Stomach smooth muscle (tissue), 2 donors: ENCODE measurements at regions not wholly inside any gene's neighbourhood (a gene's known extent, or its start where the extent isn't known, plus 50 kb on each side); places are given as distances from the start of the nearest gene placed in this dataset.

Source experiments
- H3K27ac ChIP-seq: one replicate; pipeline ENCODE4 v1.7.0; 2013; ENCODE audit warnings: mild to moderate bottlenecking, low read length, inconsistent platforms
- H3K27me3 ChIP-seq, 2 donors: one replicate each; pipeline ENCODE4 v1.7.0; 2013; ENCODE audit warnings: low read length in 2 of 2; ENCODE audit not compliant: insufficient read depth in 2 of 2, control insufficient read depth in 1 of 2
- H3K36me3 ChIP-seq, 2 donors: one replicate each; pipeline ENCODE4 v1.7.0; 2013; ENCODE audit warnings: low read length in 2 of 2; ENCODE audit not compliant: control insufficient read depth in 2 of 2, insufficient read depth in 2 of 2
- H3K4me1 ChIP-seq: one replicate; pipeline ENCODE4 v1.7.0; 2013; ENCODE audit warnings: low read length; ENCODE audit not compliant: control insufficient read depth, insufficient read depth
- H3K4me3 ChIP-seq, 2 donors: one replicate each; pipeline ENCODE4 v1.7.0; 2013; ENCODE audit warnings: low read length in 2 of 2
- H3K9ac ChIP-seq, 2 donors: one replicate each; pipeline ENCODE4 v1.7.0; 2013; ENCODE audit warnings: low read length in 2 of 2, mild to moderate bottlenecking in 1 of 2
- H3K9me3 ChIP-seq, 2 donors: one replicate each; pipeline ENCODE4 v1.7.0; 2013; ENCODE audit warnings: low read length in 2 of 2; ENCODE audit not compliant: control insufficient read depth in 2 of 2
- donor health status: healthy.
- donor health status: Pancreatic carcinoma.

DNA sequence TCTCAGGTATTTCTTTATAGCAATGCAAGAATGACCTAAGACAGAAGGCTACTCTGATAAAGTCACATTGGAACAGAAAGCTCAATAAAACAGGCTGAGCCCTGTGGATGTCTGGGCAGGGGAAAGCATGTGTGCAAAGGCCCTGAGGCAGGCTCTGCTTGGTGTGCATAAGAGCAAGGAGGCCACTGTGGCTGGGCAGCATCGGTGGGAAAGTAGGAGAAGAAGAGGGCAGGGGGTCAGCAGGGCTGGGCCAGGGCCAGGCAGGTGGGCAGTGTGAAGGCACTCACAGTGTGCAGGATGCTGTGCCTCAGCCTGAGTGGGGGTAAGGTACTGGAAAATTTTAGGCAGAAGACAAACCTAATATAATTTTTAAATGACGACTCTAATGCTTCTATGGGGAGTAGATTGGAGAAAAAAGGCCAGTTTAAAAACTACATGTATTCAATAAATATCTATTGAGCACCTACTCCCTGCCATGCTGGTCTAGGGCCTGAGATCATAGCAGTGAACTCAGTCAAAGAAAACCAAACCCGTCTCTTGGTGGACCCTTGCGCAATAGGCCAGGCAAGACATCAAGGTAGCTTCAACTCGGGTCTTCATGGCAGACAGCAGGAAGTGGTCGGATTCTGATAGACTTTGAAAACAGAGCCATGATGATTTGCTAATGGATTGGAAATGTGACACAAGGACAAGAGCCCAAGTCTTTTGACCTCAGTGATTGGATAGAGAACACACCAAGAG is 572.3 kb downstream of the TCERG1L start:
- Histone ChIP-seq H3K4me1 (no peaks in the 10 kb centered on the region), H3K9ac (no peak overlapping the region), H3K27ac (no peak overlapping the region), H3K27me3 (peaks cover 0 to 2% of the 10 kb centered on the region in 2 donors), H3K4me3 (no peak overlapping the region), H3K9me3 (no peaks in the 10 kb centered on the region), H3K36me3 (no peaks in the 10 kb centered on the region)

DNA sequence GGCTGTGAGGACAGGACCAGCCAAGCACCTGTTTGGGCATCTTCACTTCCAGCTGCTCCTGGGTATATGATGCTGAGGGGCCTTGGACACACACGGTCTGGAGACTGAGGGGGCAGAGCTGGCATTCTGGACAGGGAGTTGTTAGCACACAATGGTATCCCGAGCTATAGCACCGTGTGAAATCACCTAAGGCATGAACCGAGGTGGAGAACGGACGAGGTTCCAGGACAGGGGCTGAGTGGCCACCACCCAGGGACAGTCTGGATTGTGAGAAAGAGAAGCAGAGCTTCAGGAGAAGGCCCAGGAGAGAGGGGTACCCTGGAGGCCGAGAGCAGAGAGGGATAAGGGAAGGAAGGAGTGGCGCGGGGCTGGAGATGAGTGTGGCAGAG is 571.8 kb downstream of the TCERG1L start:
- Histone ChIP-seq H3K9me3 (no peaks in the 10 kb centered on the region), H3K27ac (no peak overlapping the region), H3K4me1 (no peaks in the 10 kb centered on the region), H3K4me3 (no peak overlapping the region), H3K36me3 (no peaks in the 10 kb centered on the region), H3K27me3 (peaks cover 0 to 2% of the 10 kb centered on the region in 2 donors), H3K9ac (no peak overlapping the region)

DNA sequence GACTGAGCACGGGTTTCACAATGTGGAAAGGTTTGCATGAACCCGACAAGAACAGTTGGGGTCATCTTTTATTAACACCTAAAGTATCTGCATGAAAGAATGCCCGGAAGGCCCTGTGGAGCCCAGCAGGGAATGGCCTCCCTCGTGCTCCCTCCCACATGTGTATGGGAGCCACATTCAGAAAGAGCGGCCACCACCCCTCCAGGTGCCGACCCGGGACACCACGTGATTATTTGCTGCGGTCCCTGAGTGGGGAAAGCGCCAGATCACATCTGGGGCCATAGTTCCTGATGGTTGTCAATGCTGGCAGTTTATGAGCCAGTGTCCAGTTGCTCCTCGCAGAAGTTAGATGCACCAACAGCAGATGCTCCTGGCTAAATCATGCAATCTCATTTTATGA is 571.4 kb downstream of the TCERG1L start:
- Histone ChIP-seq H3K4me1 (no peaks in the 10 kb centered on the region), H3K9ac (no peak overlapping the region), H3K9me3 (no peaks in the 10 kb centered on the region), H3K27ac (no peak overlapping the region), H3K4me3 (no peak overlapping the region), H3K27me3 (peaks cover 0 to 2% of the 10 kb centered on the region in 2 donors), H3K36me3 (no peaks in the 10 kb centered on the region)

DNA sequence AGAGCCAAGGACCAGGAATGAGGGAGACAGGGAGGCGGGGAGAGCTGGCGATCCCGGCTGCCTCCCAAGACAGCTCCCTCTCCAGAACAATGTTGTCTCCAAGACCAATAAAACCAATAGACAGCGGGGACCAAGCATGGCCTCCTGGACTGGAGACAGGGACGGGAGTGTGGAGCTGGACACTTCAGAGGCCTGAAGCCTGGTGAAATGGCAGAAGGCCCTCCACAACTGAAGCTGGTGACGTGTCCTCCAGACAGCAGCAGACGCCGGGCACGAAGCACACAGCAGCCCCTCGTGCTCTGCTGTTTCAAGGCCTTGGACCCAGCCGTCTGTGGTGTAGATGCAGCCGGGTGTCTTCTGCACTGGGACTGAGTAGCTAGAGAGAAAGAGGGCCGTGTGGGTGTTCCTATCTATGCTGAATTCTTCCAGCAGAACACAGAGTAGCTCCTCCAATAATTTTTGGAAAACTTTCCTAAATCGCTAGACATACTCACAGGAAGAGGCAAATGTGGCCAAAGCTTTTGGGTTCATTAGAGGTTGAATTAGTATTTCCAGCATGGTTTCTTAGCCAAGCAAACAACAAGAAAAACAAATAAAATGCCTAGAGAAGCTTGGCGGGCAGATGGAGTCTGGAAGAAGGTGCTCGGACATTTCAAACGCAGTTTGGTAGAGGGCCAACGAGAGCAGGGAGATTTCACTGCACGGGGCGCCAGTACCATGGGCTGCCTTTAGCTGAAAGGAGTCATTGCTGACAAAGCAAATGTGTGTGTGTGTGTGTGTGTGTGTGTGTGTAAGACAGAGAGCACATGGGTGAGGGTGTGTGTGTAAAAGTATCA is 570.4 kb downstream of the TCERG1L start:
- Histone ChIP-seq H3K9ac (no peak overlapping the region), H3K36me3 (no peaks in the 10 kb centered on the region), H3K27me3 (peaks cover 0 to 2% of the 10 kb centered on the region in 2 donors), H3K27ac (no peak overlapping the region), H3K9me3 (no peaks in the 10 kb centered on the region), H3K4me1 (no peaks in the 10 kb centered on the region), H3K4me3 (no peak overlapping the region)

DNA sequence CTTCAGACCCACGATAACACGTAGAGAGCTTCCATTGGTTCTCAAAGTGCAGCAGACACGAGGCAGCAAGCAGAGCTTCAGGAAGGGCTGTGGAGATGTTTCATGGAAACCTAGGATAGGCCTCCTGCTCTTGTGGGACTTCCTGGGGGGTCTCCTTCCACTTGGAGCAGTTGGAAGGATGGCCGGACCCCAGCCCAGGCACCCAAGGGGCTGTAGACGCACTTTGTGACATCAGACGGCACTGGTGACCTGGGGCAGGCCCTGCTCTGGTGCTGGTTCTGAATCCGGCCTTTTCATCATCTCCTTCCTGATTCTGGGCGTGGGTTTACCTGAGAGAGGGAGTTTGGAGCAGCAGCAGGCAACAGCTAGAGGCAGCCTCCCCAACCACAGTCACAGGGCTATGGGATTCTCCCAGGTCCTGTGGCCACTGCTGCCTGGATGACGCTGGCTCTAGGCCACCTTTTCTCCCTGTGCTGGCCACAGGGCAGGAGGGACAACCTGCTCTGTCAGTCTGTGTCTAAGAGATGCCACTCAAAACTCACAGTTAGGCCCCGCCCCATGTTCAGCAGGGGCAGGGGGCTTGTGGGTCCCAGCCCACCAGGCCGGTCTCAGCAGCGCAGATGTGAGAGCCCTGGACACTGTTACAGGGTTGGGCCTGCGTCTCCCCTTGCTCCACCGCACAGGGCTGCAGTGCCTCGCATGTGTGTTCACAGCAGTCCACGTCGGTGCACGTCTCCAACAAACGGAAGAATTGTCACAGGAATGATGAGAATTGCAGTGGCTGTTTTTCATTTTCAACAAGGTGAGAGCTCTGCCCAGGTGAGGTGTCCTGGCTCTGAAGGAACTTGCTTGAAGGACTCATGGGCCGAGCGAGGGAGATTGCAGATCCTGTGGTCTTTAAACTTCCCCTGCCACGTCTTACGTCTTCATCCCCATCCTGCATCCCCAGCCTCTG is 569.3 kb downstream of the TCERG1L start:
- Histone ChIP-seq H3K36me3 (no peaks in the 10 kb centered on the region), H3K9me3 (no peaks in the 10 kb centered on the region), H3K4me1 (no peaks in the 10 kb centered on the region), H3K9ac (no peak overlapping the region), H3K4me3 (no peak overlapping the region), H3K27me3 (peaks cover 0 to 2% of the 10 kb centered on the region in 2 donors), H3K27ac (no peak overlapping the region)

DNA sequence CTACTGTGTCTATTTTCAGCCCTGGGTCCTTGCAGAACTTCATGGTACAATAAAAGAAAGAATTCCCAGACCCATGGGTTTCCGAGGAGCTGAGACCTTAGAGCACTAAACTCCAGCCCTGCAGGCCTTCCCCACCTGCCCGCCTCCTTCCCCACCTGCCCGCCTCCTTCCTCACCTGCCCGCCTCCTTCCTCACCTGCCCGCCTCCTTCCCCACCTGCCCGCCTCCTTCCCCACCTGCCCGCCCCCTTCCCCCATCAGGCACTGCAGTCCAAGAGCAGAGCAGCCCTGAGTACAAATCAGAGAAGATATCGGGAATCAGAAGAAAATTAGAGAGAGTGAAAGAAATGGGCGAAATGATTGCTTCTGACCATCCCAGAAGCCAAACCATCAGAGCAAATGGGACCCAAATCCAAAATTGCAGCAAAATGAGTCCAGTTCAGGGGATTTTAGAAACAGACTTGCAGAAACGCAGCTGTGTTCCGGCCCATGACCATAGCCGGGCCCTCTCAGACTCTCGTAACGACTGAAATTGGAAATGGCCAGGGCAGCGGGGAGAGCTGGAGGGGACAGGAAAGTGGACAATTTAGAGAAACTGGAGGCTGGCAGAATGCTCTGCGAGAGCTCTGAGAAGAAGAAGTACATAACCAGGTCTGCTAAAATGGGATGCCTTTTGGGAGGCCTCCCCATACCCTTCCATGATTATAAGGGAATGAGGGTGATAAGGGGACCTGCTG is 568.4 kb downstream of the TCERG1L start:
- Histone ChIP-seq H3K27me3 (peaks cover 0 to 4% of the 10 kb centered on the region in 2 donors), H3K36me3 (no peaks in the 10 kb centered on the region), H3K27ac (no peak overlapping the region), H3K9ac (no peak overlapping the region), H3K9me3 (no peaks in the 10 kb centered on the region), H3K4me3 (no peak overlapping the region), H3K4me1 (no peaks in the 10 kb centered on the region)

DNA sequence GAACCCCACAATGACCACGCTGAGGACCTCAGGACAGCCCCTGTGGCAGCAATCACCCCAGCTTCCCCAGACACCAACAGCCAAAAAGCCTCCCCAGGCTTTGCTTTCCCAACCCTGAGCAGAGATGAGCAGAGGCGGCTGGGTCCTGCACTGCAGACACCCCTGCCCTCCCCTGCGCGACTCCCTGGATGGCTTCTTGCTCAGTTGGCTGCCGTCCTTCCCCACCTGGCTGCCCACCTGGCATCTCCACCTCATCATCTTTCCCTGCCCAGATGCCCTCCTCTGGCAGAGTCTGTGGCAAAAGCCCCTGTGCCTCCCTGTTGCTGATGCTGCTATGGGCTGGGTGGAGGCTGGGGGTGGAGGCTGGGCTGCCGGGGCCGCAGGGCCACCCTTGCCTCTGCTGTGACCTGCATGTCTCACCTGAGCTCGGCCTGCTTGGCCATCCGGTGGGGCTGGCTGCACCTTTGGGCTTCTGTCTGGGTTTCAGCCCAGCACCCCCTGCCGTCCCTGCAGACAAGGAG is 567.7 kb downstream of the TCERG1L start:
- H3K27me3 ChIP-seq = peaks cover 0 to 4% of the 10 kb centered on the region in 2 donors

DNA sequence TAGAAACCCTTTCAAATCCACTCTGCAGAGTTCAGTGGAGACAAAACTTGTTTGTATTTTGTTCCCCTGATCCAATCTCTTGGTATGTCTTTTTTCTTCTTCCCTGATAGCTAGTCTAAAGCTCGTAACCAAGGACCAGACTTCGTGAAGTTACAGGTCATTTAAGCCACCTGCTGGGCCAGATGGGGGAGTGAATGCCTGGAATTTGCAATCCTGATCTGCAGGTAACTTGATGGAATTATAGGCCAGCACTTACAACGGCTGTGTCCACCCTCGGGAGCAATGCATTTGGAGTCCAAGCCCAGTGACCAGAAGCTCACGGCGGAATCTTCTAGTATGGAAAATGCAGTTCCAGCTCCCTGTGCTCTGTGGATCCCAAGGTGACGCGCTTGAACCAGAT is 566.9 kb downstream of the TCERG1L start:
- no peak overlapping the region for H3K9ac ChIP-seq
- H3K36me3 ChIP-seq = no peaks in the 10 kb centered on the region
- H3K4me3 ChIP-seq = no peak overlapping the region
- H3K9me3 ChIP-seq = no peaks in the 10 kb centered on the region
- peaks cover 0 to 4% of the 10 kb centered on the region in 2 donors for H3K27me3 ChIP-seq
- H3K27ac ChIP-seq = no peak overlapping the region
- no peaks in the 10 kb centered on the region for H3K4me1 ChIP-seq

More for the DNA sequence above, 567.7 kb downstream of the TCERG1L start:
- H3K9me3 ChIP-seq = no peaks in the 10 kb centered on the region
- H3K36me3 ChIP-seq = no peaks in the 10 kb centered on the region
- no peak overlapping the region for H3K27ac ChIP-seq
- no peak overlapping the region for H3K4me3 ChIP-seq
- no peaks in the 10 kb centered on the region for H3K4me1 ChIP-seq
- H3K9ac ChIP-seq = no peak overlapping the region

DNA sequence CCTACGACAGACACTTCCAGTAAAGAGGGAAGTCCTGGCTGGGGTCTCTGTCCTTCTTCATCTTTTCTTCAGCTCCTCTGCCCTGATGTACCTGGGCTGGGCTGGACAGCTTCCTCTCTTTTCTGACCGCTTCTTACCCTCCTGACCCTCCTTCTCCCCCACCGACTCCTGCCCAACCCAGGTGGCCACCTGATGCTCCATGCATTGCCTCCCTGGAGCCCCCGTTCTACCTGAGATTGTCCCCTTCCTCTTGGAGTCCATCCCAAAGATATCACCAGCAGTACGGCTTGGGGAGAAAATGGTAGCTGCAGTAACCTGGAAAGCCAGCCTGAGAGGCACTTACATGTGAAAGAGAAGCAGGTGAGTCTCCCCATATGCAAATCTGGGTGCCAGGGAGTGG is 566.3 kb downstream of the TCERG1L start:
- no peak overlapping the region for H3K4me3 ChIP-seq
- H3K27me3 ChIP-seq = peaks cover 0 to 4% of the 10 kb centered on the region in 2 donors
- no peaks in the 10 kb centered on the region for H3K36me3 ChIP-seq
- no peaks in the 10 kb centered on the region for H3K4me1 ChIP-seq
- H3K27ac ChIP-seq = no peak overlapping the region
- H3K9ac ChIP-seq = no peak overlapping the region
- H3K9me3 ChIP-seq = no peaks in the 10 kb centered on the region

DNA sequence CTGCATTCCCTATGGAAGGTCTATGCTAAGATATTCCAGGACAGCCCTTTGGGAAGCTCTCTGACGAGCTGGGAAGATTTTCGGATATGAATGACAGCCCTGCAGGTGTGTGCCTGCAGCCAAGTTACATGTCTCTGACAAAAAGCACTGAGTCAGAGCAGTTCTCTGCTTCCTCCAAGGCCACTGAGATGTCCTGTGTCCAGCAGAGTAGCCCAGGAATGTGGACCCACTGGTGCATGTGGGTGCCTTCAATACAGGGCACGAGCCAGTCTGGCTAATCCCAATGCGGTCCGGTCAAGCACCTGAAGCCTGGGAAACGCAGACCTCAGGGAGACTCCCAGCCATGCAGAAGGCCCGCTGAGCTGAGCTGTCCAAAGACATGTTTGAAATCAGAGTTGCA is 565.7 kb downstream of the TCERG1L start:
- H3K9ac ChIP-seq = no peak overlapping the region
- no peaks in the 10 kb centered on the region for H3K36me3 ChIP-seq
- peaks cover 0 to 4% of the 10 kb centered on the region in 2 donors for H3K27me3 ChIP-seq
- no peak overlapping the region for H3K4me3 ChIP-seq
- no peaks in the 10 kb centered on the region for H3K9me3 ChIP-seq
- no peaks in the 10 kb centered on the region for H3K4me1 ChIP-seq
- H3K27ac ChIP-seq = no peak overlapping the region
